Ovary (tissue), 3 donors: ENCODE measurements at regions not wholly inside any gene's neighbourhood (a gene's known extent, or its start where the extent isn't known, plus 50 kb on each side); places are given as distances from the start of the nearest gene placed in this dataset.

Source experiments
- EP300 ChIP-seq: sonication (generic); formaldehyde crosslinking; IDR thresholded peaks from one replicate; pipeline ENCODE4 v1.6.1; 2017; ENCODE audit warnings: antibody characterized with exemption
- POLR2A ChIP-seq: fragments of 450-650 bp; IDR thresholded peaks from one replicate; pipeline ENCODE4 v1.6.1; 2017; ENCODE audit warnings: antibody characterized with exemption, mild to moderate bottlenecking, moderate library complexity
- TF ChIP-seq, protein P1 (sequence below), 3 donors: fragments of 450-650 bp in 2 of 3; fragments of 200-600 bp in 1 of 3; IDR thresholded peaks; one replicate each; pipeline versions ENCODE4 v1.5.1 to v1.8.0; 2016 to 2022; ENCODE audit warnings: antibody characterized with exemption in 3 of 3, mild to moderate bottlenecking in 1 of 3
- donor health status: DM: no; HTN: no; CAD: no.

DNA sequence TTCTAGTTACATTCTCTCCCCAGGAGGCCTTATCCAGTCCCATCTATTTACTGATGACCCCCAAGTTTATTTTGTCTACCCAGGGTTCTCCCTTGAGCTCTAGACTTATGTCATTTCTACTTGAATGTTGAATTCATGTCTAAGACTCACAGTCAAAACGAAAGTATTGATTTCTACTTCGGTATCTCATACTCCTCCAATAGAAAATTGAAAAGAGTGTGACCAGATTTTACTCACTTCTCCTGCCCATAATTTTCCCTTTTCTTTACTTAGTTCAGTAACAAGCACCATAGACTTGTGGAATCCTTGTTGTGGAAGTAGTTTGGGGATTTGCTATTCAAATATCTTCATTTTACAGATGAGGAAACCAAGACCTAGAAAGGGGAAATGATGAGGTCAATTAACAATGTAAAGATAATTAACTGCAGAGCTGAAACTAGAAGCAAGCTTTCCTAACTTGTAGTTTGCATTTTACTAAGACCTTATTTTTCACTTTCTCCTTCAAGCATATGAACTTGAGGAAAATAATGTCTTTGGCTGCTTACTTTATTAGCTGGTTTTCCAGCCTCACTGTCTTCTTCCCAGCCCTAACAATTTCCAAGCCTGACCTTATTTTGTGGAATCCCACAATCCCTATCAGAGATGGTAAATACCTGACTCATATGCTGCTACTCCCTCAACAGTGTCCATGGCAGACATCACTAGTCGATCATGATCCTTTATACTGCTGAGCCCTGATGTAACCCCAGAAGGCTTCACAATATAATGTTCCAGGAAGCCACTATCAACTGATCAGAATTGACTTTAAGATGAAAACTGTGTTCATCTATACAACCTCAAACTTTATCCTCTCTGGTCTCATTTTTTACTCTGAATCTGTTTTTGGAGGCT lies 123.9 kb upstream of the AGBL1 start:
- TF ChIP-seq, protein P1, sequence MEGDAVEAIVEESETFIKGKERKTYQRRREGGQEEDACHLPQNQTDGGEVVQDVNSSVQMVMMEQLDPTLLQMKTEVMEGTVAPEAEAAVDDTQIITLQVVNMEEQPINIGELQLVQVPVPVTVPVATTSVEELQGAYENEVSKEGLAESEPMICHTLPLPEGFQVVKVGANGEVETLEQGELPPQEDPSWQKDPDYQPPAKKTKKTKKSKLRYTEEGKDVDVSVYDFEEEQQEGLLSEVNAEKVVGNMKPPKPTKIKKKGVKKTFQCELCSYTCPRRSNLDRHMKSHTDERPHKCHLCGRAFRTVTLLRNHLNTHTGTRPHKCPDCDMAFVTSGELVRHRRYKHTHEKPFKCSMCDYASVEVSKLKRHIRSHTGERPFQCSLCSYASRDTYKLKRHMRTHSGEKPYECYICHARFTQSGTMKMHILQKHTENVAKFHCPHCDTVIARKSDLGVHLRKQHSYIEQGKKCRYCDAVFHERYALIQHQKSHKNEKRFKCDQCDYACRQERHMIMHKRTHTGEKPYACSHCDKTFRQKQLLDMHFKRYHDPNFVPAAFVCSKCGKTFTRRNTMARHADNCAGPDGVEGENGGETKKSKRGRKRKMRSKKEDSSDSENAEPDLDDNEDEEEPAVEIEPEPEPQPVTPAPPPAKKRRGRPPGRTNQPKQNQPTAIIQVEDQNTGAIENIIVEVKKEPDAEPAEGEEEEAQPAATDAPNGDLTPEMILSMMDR (IDR thresholded peaks at IDR 0.05), result no peak
- TF ChIP-seq POLR2A (no peak), EP300 (no peak)
